ENCODE measurements at regions not wholly inside any gene's neighbourhood (a gene's known extent, or its start where the extent isn't known, plus 50 kb on each side); places are given as distances from the start of the nearest gene placed in this dataset.

DNA sequence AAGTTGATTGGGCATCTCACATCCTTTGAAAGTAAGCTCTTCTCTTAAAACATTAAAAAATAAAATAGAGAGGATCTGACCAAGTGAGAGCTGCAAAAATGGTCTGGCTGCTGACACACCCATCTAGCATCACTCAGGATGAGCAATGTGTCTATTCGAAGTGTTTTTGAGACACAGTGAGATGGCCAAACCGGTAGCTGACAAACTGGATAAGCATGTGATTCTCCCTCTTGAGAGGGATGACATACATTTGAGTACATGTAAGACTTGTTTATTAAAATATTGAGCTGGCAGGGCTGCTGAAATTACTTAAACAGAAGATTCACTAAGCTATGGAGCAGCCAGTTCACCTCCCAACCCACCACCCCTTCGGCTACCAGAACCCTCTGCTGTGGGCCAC, 333.9 kb downstream of the ADRA2A start:
- ChIA-PET CTCF (no interaction called here), POLR2A (no interaction called here)
- no peak for TF ChIP-seq CTCF (IDR thresholded peaks at IDR 0.05; ENCODE audit: insufficient read depth, low read depth, low read length)
- H3K27me3 ChIP-seq (ENCODE audit: control insufficient read depth, insufficient read depth, low read length): no peaks in the 10 kb centered on the region
- no peaks in the 10 kb centered on the region for H3K36me3 ChIP-seq (ENCODE audit: control insufficient read depth, insufficient read depth, low read length)
- DNase-seq (ENCODE audit: low read depth): peak; percentile 21
- no peak overlapping the region for H3K4me3 ChIP-seq (ENCODE audit: low read depth, low read length)

- Histone ChIP-seq H3K36me3 (ENCODE audit: control insufficient read depth, insufficient read depth, low read length) (no peaks in the 10 kb centered on the region), H3K4me3 (ENCODE audit: low read depth, low read length) (no peak overlapping the region), H3K27me3 (ENCODE audit: control insufficient read depth, insufficient read depth, low read length) (no peaks in the 10 kb centered on the region)
- ChIA-PET CTCF (interaction anchor here (1.4 kb wide), 1 partner anchor 13 kb away, joined by 3 read pairs; no protein-coding TSS in a partner anchor), POLR2A (no interaction called here)
- no peak for TF ChIP-seq CTCF (IDR thresholded peaks at IDR 0.05; ENCODE audit: insufficient read depth, low read depth, low read length)
- DNase-seq (ENCODE audit: low read depth): no peak
Measured at GRCh38 chr10:111425459-111425858, 348.6 kb downstream of the ADRA2A start.

DNA sequence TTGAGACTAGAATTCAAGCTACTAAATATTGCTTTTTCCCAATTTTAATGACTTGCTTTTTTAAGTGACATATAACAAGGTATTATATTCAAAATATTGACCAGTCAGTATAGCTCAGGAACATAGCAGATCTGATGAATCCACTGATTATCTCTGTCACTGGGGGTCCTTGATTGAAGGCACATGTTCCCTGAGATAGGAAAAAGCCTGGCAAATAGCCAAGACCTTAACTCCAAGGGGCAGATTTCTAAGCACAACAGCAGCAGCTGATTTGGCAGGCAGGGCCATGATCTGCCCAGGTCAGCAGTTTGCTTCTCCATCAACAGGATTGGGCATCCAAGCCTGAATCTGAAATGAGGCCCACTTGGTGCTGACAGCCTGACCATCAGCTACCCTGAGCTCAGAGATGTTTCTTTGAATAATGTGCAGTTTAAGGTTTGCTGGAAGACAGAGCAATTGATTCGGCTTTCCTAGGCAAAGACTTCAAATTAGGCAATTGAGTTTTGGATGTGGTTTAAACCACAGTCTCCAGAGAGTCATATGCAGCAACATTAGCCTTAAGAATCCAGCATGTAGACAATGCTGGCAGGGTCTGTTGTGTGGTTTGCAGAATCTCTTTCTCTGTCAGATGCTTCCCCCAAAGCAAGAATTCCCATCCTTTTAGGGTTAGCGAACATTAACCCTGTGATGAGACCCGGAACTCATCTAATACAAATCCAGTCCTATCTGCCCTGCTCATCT, 352.6 kb downstream of the ADRA2A start:
- CTCF ChIA-PET: no interaction called here
- no peak for DNase-seq (ENCODE audit: low read depth)

GRCh38 chr10:111430070-111430469, 353.2 kb downstream of the ADRA2A start:
- POLR2A ChIA-PET: no interaction called here
- CTCF ChIA-PET: no interaction called here
- Histone ChIP-seq H3K36me3 (ENCODE audit: control insufficient read depth, insufficient read depth, low read length) (no peaks in the 10 kb centered on the region), H3K27me3 (ENCODE audit: control insufficient read depth, insufficient read depth, low read length) (no peaks in the 10 kb centered on the region), H3K4me3 (ENCODE audit: low read depth, low read length) (no peak overlapping the region)
- DNase-seq (ENCODE audit: low read depth): no peak
- no peak for TF ChIP-seq CTCF (IDR thresholded peaks at IDR 0.05; ENCODE audit: insufficient read depth, low read depth, low read length)

More for the DNA sequence above, 352.6 kb downstream of the ADRA2A start:
- no peak for TF ChIP-seq CTCF (IDR thresholded peaks at IDR 0.05; ENCODE audit: insufficient read depth, low read depth, low read length)
- no peaks in the 10 kb centered on the region for H3K36me3 ChIP-seq (ENCODE audit: control insufficient read depth, insufficient read depth, low read length)
- no peaks in the 10 kb centered on the region for H3K27me3 ChIP-seq (ENCODE audit: control insufficient read depth, insufficient read depth, low read length)
- no peak overlapping the region for H3K4me3 ChIP-seq (ENCODE audit: low read depth, low read length)
- POLR2A ChIA-PET: no interaction called here

GRCh38 chr10:111432588-111432987, 355.8 kb downstream of the ADRA2A start:
- ChIA-PET CTCF (interaction anchor here (0.9 kb wide), 1 partner anchor 36 kb away, joined by 4 read pairs; no protein-coding TSS in a partner anchor), POLR2A (no interaction called here)
- Histone ChIP-seq H3K4me3 (ENCODE audit: low read depth, low read length) (no peak overlapping the region), H3K36me3 (ENCODE audit: control insufficient read depth, insufficient read depth, low read length) (no peaks in the 10 kb centered on the region), H3K27me3 (ENCODE audit: control insufficient read depth, insufficient read depth, low read length) (no peaks in the 10 kb centered on the region)
- TF ChIP-seq CTCF (IDR thresholded peaks at IDR 0.05; ENCODE audit: insufficient read depth, low read depth, low read length): no peak
- DNase-seq (ENCODE audit: low read depth): no peak

Data from BJ (cell line).